Occipital lobe (tissue), 1 donor: ENCODE measurements at regions not wholly inside any gene's neighbourhood (a gene's known extent, or its start where the extent isn't known, plus 50 kb on each side); places are given as distances from the start of the nearest gene placed in this dataset.
"Not testable (repeated sequence)": the region's sequence is repeated elsewhere in the genome, so short reads cannot be mapped to it uniquely, and the experiment has no call there.

Experiments
- DNase-seq: peaks from one replicate; lab custom pipeline; 2025; lab: John Stamatoyannopoulos, UW

- DNase-seq, result no peak
These were observed 381.8 kb downstream of the MLLT3 start for GRCh38 chr9:20240498-20240897.

DNA sequence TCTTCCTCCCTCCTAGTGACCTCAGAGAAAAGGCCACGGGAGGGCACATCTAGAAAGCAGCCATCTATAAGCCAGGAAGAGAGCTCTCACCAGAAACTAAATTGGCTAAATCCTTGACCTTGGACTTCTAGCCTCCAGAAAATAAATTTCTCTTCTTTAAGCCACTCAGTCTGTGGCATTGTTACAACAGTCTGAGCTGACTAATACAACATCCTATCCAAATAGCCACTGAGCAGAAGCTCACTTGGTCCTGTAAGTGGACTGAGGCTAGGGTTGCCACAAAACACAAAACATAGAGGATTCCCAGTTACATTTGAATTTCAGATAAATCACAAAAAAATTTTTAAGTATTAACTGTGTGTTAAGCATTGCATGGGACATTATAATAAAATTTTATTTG lies 383.4 kb downstream of the MLLT3 start:
- no peak for DNase-seq

DNA sequence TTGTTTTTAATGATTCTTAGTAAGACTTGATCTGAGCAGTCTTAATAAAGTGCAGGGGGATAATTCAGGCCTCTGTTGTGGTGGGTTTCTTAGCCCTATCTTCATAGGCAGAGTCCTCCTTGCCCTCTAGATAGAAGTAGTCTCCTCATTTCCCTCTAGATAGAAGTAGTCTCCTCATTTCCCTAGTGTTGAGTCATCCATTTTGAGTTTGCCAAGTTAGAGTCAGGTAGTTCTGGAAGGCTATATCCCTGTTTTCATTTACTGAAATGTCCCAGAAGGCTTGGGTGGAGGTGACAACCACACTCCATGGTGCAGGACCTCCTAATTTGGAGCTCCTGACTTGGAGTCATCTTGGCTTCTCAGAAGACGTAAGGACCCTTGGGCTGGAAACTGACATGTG lies 384.6 kb downstream of the MLLT3 start:
- DNase-seq, result no peak

- DNase-seq, result no peak
These were observed 385.6 kb downstream of the MLLT3 start for GRCh38 chr9:20236676-20237075.

DNA sequence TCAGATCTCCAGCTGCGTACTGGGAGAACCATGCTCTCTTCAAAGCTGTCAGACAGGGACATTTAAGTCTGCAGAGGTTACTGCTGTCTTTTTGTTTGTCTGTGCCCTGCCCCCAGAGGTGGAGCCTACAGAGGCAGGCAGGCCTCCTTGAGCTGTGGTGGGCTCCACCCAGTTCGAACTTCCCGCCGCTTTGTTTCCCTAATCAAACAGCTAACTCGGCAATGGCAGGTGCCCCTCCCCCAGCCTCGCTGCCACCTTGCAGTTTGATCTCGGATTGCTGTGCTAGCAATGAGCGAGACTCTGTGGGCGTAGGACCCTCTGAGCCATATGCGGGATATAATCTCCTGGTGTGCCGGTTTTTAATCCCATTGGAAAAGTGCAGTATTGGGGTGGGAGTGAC lies 387.1 kb downstream of the MLLT3 start:
- not testable (repeated sequence) for DNase-seq

GRCh38 chr9:20228096-20228495 lies 394.2 kb downstream of the MLLT3 start:
- no peak for DNase-seq

DNA sequence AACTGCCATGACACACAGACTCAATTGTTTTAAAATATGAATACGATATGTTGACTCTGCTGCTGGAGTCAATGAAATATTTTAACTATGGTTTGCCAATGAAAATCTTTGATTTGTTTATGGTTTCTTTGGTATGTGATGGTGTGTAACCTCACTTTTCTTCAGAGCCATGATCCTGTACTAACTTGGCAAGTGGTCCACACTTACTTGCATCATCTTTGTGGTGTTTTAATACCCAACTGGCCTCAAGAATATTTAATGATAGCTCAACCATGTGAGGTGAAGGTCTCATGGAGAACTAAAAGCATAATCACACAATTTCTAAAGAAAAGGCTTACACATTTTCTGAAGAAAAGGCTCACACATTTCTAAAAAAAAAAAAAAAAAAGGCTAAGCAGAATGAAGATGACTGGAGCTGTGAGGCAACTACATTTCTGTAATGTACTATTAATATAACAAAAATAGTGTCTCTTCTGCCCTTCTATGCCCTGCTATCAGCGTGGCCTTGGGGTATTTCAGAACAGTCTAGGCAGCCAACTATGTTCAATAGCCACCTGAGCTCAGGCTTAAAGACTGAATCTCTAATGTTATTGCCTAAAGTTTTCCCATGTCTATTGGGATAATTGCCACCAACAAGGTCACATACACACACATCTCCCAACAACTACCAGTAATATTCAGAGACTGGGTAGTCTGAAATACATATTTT lies 395.0 kb downstream of the MLLT3 start:
- no peak for DNase-seq

- DNase-seq, result no peak
These were observed 396.0 kb downstream of the MLLT3 start for GRCh38 chr9:20226345-20226744.

GRCh38 chr9:20225826-20226225 lies 396.5 kb downstream of the MLLT3 start:
- no peak for DNase-seq

DNA sequence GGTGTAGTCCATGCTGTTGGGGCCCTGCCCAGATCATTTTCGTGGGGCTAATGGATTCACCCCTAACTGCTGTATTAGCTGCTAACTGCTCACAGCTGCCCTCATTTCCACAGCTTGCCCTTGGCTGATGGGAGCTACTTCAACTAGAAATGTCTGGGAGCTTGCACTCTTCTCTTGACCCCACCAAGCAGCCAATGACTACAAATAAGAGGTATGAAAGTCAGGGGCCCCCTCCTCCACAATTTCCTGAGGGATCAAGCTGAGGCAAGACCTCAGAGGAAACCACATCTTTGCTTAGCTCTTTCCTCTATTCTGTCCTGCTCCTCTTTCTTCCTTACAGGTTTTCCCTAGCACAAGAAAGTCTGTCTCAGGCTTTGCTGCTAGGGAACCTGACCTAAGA lies 397.5 kb downstream of the MLLT3 start:
- no peak for DNase-seq

- DNase-seq, result no peak
These were observed 402.0 kb downstream of the MLLT3 start for GRCh38 chr9:20220286-20220685.

DNA sequence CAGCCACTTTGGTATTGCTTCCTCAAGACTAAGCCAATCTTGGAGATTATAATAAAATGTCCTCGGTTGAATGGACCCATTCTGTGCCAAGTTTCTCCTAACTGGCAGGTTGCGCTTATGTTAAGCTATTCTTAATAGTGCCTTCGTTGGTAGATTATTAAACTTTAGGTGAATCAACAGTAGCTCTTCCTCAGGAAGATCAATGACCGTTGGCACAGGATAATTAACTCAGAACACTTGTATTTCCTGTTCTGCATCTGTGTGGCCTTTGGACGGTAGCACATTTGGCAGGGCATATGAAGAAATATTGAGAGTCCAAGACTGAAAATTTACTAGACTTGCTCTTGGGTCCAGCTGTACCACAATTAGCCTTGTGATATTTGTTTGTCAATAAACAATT lies 402.9 kb downstream of the MLLT3 start:
- no peak for DNase-seq

GRCh38 chr9:20217596-20217995 lies 404.7 kb downstream of the MLLT3 start:
- no peak for DNase-seq

DNA sequence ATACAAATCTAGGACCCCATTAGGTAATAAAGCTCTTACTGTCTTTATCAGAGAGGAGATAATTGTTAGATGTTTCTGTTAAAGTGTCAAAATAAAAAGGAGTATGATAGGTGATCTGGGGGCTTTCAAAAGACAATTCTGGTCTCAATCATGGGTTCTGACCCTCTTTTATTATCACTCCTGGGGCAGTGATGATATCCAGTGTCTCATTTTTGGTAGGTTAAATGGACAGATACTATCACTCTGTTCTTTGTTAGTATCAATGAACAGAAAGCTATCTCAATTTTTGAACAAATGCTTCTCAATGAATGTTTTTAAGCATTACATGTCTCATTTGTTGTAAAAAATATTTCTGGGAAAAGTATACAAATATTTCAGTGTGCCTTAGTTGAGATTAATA lies 405.9 kb downstream of the MLLT3 start:
- no peak for DNase-seq

DNA sequence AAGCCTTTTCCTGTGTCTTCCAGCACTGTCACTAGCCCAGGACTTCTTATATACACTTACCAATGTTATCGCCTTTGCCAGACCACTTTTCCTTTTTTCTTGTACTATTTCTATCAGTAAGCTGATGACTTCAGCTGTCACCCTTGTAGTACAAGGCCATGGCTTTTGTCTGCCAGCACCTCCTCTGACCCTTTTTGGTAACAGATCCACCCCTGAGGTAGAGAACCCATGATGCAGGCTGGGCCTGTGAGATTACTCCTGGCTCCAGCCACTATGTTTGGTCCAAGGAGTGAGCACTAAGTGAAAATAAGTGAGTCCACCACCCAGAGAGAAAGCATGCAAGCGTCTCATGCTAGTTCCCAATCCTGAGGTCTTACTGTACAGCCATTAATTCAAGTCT lies 406.7 kb downstream of the MLLT3 start:
- no peak for DNase-seq

DNA sequence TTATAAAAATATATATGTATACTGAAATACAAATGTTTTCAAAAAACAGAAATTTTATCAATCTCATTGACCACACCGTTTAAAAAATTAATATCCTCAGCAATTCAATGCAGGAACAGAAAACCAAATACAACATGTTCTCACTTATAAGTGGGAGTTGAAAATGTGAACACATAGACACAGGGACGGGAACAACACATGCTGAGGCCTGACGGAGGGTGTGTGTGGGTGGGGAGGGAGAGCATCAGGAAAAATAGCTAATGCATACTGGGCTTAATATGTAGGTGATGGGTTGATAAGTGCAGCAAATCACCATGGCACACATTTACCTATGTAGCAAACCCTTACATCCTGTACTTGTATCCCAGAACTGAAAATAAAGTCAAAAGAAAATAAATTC lies 409.5 kb downstream of the MLLT3 start:
- no peak for DNase-seq

GRCh38 chr9:20209391-20210340 lies 412.6 kb downstream of the MLLT3 start:
- DNase-seq, result no peak

GRCh38 chr9:20208961-20209371 lies 413.3 kb downstream of the MLLT3 start:
- no peak for DNase-seq

- no peak for DNase-seq
These were observed 414.1 kb downstream of the MLLT3 start for GRCh38 chr9:20208226-20208625.

DNA sequence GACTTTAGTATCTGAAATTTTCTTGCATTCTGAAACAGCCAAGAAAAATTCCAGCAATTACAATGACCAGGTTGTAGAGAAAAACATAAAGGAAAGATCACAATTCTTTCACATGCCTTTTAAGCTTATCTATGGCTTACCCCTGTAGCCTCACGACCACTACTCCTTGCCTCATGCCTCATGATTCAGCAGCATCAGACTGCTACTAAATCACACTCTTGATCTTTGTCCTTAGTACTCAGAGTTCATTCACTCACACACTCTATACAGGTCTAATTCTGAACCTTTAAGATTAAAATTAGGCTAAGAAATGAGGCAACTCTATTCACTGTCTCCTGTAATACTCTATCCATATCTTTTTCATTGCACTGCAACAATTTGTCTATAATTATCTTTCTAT lies 415.1 kb downstream of the MLLT3 start:
- DNase-seq, result no peak

GRCh38 chr9:20205821-20206220 lies 416.5 kb downstream of the MLLT3 start:
- DNase-seq, result no peak

DNA sequence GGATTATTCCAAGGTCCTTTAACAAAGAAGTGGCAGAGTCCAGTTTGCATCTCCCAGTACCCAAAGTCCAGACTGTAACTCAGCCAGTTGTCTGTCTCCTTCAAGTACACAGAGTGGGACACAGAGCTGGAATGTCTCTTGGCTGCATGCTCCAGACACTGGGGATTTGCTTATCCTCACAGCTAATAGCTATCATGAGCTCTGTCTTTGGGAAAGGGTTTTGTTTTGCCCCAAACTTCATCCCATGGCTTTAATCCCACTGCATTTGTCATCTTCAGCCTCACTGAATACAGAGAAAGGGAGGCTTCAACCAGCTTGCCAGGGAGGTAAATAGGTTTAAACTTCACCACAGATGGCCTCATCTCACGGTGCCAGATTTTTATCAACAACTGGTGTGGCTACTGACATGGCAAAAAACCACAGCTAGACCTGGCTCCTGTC lies 412.2 kb upstream of the SLC24A2 start:
- no peak for DNase-seq

DNA sequence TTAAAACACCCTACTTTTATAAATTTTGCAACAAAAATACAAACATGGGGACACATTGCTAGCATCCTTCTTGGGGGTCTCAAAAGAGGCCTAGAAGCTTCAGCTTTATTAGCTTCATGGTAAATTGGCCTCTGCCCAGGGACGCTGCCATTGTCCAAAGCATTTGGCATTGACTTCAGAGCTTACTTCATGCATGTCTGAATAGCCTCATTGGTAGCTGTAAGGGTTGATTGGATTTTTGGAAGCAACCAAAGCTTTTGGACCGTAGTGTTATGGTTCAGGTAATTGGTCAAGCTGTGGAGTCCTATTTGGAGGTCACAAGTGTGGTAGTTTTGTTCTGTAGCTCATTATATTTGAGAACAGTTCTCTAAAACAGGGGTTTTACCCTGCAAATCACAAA lies 411.7 kb upstream of the SLC24A2 start:
- DNase-seq, result no peak
